ENCODE measurements at regions not wholly inside any gene's neighbourhood (a gene's known extent, or its start where the extent isn't known, plus 50 kb on each side); places are given as distances from the start of the nearest gene placed in this dataset.

GRCh38 chr7:86222806-86223205 is 420.9 kb upstream of the GRM3 start:
- no peaks in the 10 kb centered on the region for H3K27me3 ChIP-seq (ENCODE audit: insufficient read depth, low read length)
- H2BK12ac ChIP-seq (ENCODE audit: low read length) = no peak overlapping the region
- no peak overlapping the region for H4K12ac ChIP-seq (ENCODE audit: low read depth, low read length)
- H3K18ac ChIP-seq (ENCODE audit: low read length) = no peak overlapping the region
- H4K91ac ChIP-seq (ENCODE audit: low read depth, low read length) = no peak overlapping the region
- no peak overlapping the region for H3K23ac ChIP-seq (ENCODE audit: low read length)
- H3K4me3 ChIP-seq (ENCODE audit: low read depth, low read length) = peak overlapping the region; percentile 36
- H3K4me1 ChIP-seq (ENCODE audit: control insufficient read depth in 1 of 2, insufficient read depth in 2 of 2, low read length in 2 of 2) = no peaks in the 10 kb centered on the region
- H3K27ac ChIP-seq (ENCODE audit: low read depth, low read length) = no peak overlapping the region
- no peak overlapping the region for H3K4me2 ChIP-seq (ENCODE audit: low read length)
- H3K9me3 ChIP-seq (ENCODE audit: insufficient read depth, low read depth, low read length) = peaks cover 7% of the 10 kb centered on the region
- no peak overlapping the region for H2AFZ ChIP-seq (ENCODE audit: insufficient read depth, low read length, poor library complexity)
- no peaks in the 10 kb centered on the region for H3K79me2 ChIP-seq (ENCODE audit: control insufficient read depth, insufficient read depth, low read length, poor library complexity)
- WGBS (ENCODE audit: extremely low coverage, insufficient coverage, insufficient read length) = no CpG with 5 or more reads among the region's 1 CpG
- H3K14ac ChIP-seq (ENCODE audit: low read length) = no peak overlapping the region
- no peak overlapping the region for H2BK5ac ChIP-seq (ENCODE audit: low read depth, low read length, poor library complexity)
- no peaks in the 10 kb centered on the region for H3K36me3 ChIP-seq (ENCODE audit: control insufficient read depth in 1 of 2, insufficient read depth in 2 of 2, low read length in 2 of 2)
- no peak overlapping the region for H3K9ac ChIP-seq (ENCODE audit: low read length)
- no peak overlapping the region for H2BK120ac ChIP-seq (ENCODE audit: insufficient read depth, low read length, poor library complexity)
- H2AK5ac ChIP-seq (ENCODE audit: low read length) = no peak overlapping the region
- H3K4ac ChIP-seq (ENCODE audit: low read depth, low read length) = no peak overlapping the region
- DNase-seq = no peak
- no peaks in the 10 kb centered on the region for H3K79me1 ChIP-seq (ENCODE audit: low read length)
- H4K8ac ChIP-seq (ENCODE audit: low read depth, low read length) = no peak overlapping the region

- WGBS (ENCODE audit: extremely low coverage, insufficient coverage, insufficient read length) = no CpG with 5 or more reads among the region's 4 CpGs
- no peak overlapping the region for H2BK120ac ChIP-seq (ENCODE audit: insufficient read depth, low read length, poor library complexity)
- no peak overlapping the region for H3K4me3 ChIP-seq (ENCODE audit: low read depth, low read length)
- H3K36me3 ChIP-seq (ENCODE audit: control insufficient read depth in 1 of 2, insufficient read depth in 2 of 2, low read length in 2 of 2) = no peaks in the 10 kb centered on the region
- no peak overlapping the region for H3K18ac ChIP-seq (ENCODE audit: low read length)
- H4K8ac ChIP-seq (ENCODE audit: low read depth, low read length) = no peak overlapping the region
- no peaks in the 10 kb centered on the region for H3K79me2 ChIP-seq (ENCODE audit: control insufficient read depth, insufficient read depth, low read length, poor library complexity)
- no peak overlapping the region for H3K27ac ChIP-seq (ENCODE audit: low read depth, low read length)
- no peak overlapping the region for H4K91ac ChIP-seq (ENCODE audit: low read depth, low read length)
- H3K9ac ChIP-seq (ENCODE audit: low read length) = no peak overlapping the region
- no peak overlapping the region for H3K23ac ChIP-seq (ENCODE audit: low read length)
- no peak for DNase-seq
- H3K4me1 ChIP-seq (ENCODE audit: control insufficient read depth in 1 of 2, insufficient read depth in 2 of 2, low read length in 2 of 2) = no peaks in the 10 kb centered on the region
- no peak overlapping the region for H2BK12ac ChIP-seq (ENCODE audit: low read length)
- H2AK5ac ChIP-seq (ENCODE audit: low read length) = no peak overlapping the region
- no peaks in the 10 kb centered on the region for H3K27me3 ChIP-seq (ENCODE audit: insufficient read depth, low read length)
- no peak overlapping the region for H3K4me2 ChIP-seq (ENCODE audit: low read length)
- no peak overlapping the region for H3K14ac ChIP-seq (ENCODE audit: low read length)
- H2AFZ ChIP-seq (ENCODE audit: insufficient read depth, low read length, poor library complexity) = no peak overlapping the region
- no peaks in the 10 kb centered on the region for H3K79me1 ChIP-seq (ENCODE audit: low read length)
- no peak overlapping the region for H2BK5ac ChIP-seq (ENCODE audit: low read depth, low read length, poor library complexity)
- no peak overlapping the region for H4K12ac ChIP-seq (ENCODE audit: low read depth, low read length)
- H3K9me3 ChIP-seq (ENCODE audit: insufficient read depth, low read depth, low read length) = no peaks in the 10 kb centered on the region
- no peak overlapping the region for H3K4ac ChIP-seq (ENCODE audit: low read depth, low read length)
Observed at GRCh38 chr7:86214734-86215133, 429.0 kb upstream of the GRM3 start.

DNA sequence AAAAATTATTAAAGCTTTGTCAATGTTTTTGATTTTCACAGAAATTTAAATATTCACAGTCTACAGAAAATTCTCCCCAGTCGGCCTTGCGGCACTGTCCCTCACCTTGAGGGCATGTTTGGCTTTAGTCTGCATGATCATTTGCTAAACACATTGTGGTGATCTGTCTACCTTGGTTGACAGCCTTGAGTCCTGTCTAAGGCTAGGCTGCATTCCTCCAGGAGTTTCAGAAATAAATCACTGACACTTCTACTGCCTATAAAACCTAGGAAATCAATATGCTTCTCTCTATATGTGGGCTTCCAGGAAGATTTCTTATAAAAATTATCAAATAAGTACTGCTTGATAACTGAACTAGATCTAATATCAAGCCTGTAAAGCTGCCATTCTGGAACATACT is 430.7 kb upstream of the GRM3 start:
- Histone ChIP-seq H2BK120ac (ENCODE audit: insufficient read depth, low read length, poor library complexity) (no peak overlapping the region), H3K9ac (ENCODE audit: low read length) (no peak overlapping the region), H2BK12ac (ENCODE audit: low read length) (no peak overlapping the region), H4K12ac (ENCODE audit: low read depth, low read length) (no peak overlapping the region), H3K4me3 (ENCODE audit: low read depth, low read length) (no peak overlapping the region), H2AK5ac (ENCODE audit: low read length) (no peak overlapping the region), H3K79me1 (ENCODE audit: low read length) (no peaks in the 10 kb centered on the region), H3K4me2 (ENCODE audit: low read length) (no peak overlapping the region), H3K79me2 (ENCODE audit: control insufficient read depth, insufficient read depth, low read length, poor library complexity) (no peaks in the 10 kb centered on the region), H3K4me1 (ENCODE audit: control insufficient read depth in 1 of 2, insufficient read depth in 2 of 2, low read length in 2 of 2) (no peaks in the 10 kb centered on the region), H3K18ac (ENCODE audit: low read length) (no peak overlapping the region), H3K4ac (ENCODE audit: low read depth, low read length) (no peak overlapping the region), H3K36me3 (ENCODE audit: control insufficient read depth in 1 of 2, insufficient read depth in 2 of 2, low read length in 2 of 2) (no peaks in the 10 kb centered on the region), H3K27me3 (ENCODE audit: insufficient read depth, low read length) (no peaks in the 10 kb centered on the region), H3K23ac (ENCODE audit: low read length) (no peak overlapping the region), H4K91ac (ENCODE audit: low read depth, low read length) (no peak overlapping the region), H2BK5ac (ENCODE audit: low read depth, low read length, poor library complexity) (no peak overlapping the region), H4K8ac (ENCODE audit: low read depth, low read length) (no peak overlapping the region), H3K27ac (ENCODE audit: low read depth, low read length) (no peak overlapping the region), H2AFZ (ENCODE audit: insufficient read depth, low read length, poor library complexity) (no peak overlapping the region), H3K9me3 (ENCODE audit: insufficient read depth, low read depth, low read length) (no peaks in the 10 kb centered on the region), H3K14ac (ENCODE audit: low read length) (no peak overlapping the region)
- no CpG with 5 or more reads among the region's 2 CpGs for WGBS (ENCODE audit: extremely low coverage, insufficient coverage, insufficient read length)
- DNase-seq = no peak

DNA sequence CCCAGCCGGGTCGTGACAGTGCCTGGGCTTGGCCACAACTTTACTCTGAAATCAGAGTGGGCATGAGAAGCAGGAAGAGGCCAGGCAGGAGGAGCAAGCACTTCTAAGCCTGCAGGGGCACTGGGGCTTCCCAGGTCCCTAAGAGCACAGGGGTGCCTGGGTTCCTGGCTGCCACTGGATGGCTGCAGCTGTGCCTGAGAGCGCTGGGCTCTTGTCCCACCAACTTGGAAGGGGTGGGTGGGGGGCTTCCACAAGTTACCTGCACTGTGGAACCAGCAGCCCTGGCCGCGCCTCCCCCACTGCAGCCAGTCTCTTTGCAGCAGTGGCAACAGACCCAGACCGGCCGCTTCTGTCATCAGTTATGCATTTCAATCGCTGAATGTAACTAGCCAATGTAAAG is 434.7 kb upstream of the GRM3 start:
- no peaks in the 10 kb centered on the region for H3K4me1 ChIP-seq (ENCODE audit: control insufficient read depth in 1 of 2, insufficient read depth in 2 of 2, low read length in 2 of 2)
- no peak overlapping the region for H3K18ac ChIP-seq (ENCODE audit: low read length)
- DNase-seq = no peak
- no peak overlapping the region for H3K23ac ChIP-seq (ENCODE audit: low read length)
- no peaks in the 10 kb centered on the region for H3K79me2 ChIP-seq (ENCODE audit: control insufficient read depth, insufficient read depth, low read length, poor library complexity)
- H3K27me3 ChIP-seq (ENCODE audit: insufficient read depth, low read length) = no peaks in the 10 kb centered on the region
- H3K4ac ChIP-seq (ENCODE audit: low read depth, low read length) = no peak overlapping the region
- H4K91ac ChIP-seq (ENCODE audit: low read depth, low read length) = no peak overlapping the region
- no peaks in the 10 kb centered on the region for H3K36me3 ChIP-seq (ENCODE audit: control insufficient read depth in 1 of 2, insufficient read depth in 2 of 2, low read length in 2 of 2)
- no peaks in the 10 kb centered on the region for H3K79me1 ChIP-seq (ENCODE audit: low read length)
- no peak overlapping the region for H2BK5ac ChIP-seq (ENCODE audit: low read depth, low read length, poor library complexity)
- no CpG with 5 or more reads among the region's 8 CpGs for WGBS (ENCODE audit: extremely low coverage, insufficient coverage, insufficient read length)
- no peak overlapping the region for H3K4me3 ChIP-seq (ENCODE audit: low read depth, low read length)
- no peak overlapping the region for H4K12ac ChIP-seq (ENCODE audit: low read depth, low read length)
- no peak overlapping the region for H3K4me2 ChIP-seq (ENCODE audit: low read length)
- no peak overlapping the region for H4K8ac ChIP-seq (ENCODE audit: low read depth, low read length)
- no peak overlapping the region for H2BK120ac ChIP-seq (ENCODE audit: insufficient read depth, low read length, poor library complexity)
- H3K9me3 ChIP-seq (ENCODE audit: insufficient read depth, low read depth, low read length) = no peaks in the 10 kb centered on the region
- H3K14ac ChIP-seq (ENCODE audit: low read length) = no peak overlapping the region
- no peak overlapping the region for H2BK12ac ChIP-seq (ENCODE audit: low read length)
- H2AFZ ChIP-seq (ENCODE audit: insufficient read depth, low read length, poor library complexity) = no peak overlapping the region
- H3K27ac ChIP-seq (ENCODE audit: low read depth, low read length) = no peak overlapping the region
- H3K9ac ChIP-seq (ENCODE audit: low read length) = no peak overlapping the region
- no peak overlapping the region for H2AK5ac ChIP-seq (ENCODE audit: low read length)

All from trophoblast cell (in vitro differentiated cells and primary cell).